GM23338 (cell line): ENCODE measurements at regions not wholly inside any gene's neighbourhood (a gene's known extent, or its start where the extent isn't known, plus 50 kb on each side); places are given as distances from the start of the nearest gene placed in this dataset.
A peak's percentile ranks its signal among the peaks of the same experiment; 100 is the strongest.

Source experiments
- ATAC-seq: fragments of 200-7000 bp; cut with Tn5 transposase; 3 replicates; pipeline ENCODE4 v1.9.1; 2020
- DNase-seq: peaks from one replicate; pipeline ENCODE4 v3.0.0-alpha.2; 2015; ENCODE audit warnings: low spot score
- H2AFZ ChIP-seq: fragments of 200-600 bp; sonication (generic); 2 replicates; pipeline ENCODE4 v1.8.0; 2016; ENCODE audit warnings: antibody characterized with exemption, mild to moderate bottlenecking, moderate library complexity
- H3F3A ChIP-seq: fragments of 200-600 bp; sonication (generic); replicated peaks from 2 replicates; pipeline ENCODE4 v1.8.0; 2017; ENCODE audit warnings: antibody characterized with exemption, mixed run types, low read depth
- H3K27ac ChIP-seq: fragments of 200-600 bp; sonication (generic); 2 replicates; pipeline ENCODE4 v1.6.1; 2016; ENCODE audit warnings: low read depth
- H3K27me3 ChIP-seq: fragments of 200-600 bp; sonication (generic); 2 replicates; pipeline ENCODE4 v1.8.0; 2016; ENCODE audit warnings: mild to moderate bottlenecking, mixed run types, moderate library complexity; ENCODE audit not compliant: insufficient read depth
- H3K36me3 ChIP-seq: fragments of 200-600 bp; sonication (generic); 2 replicates; pipeline ENCODE4 v1.8.0; 2016; ENCODE audit warnings: mild to moderate bottlenecking; ENCODE audit not compliant: insufficient read depth
- H3K4me1 ChIP-seq: fragments of 200-600 bp; sonication (generic); 2 replicates; pipeline ENCODE4 v1.8.0; 2016; ENCODE audit warnings: mild to moderate bottlenecking, moderate library complexity; ENCODE audit not compliant: insufficient read depth
- H3K4me2 ChIP-seq: fragments of 200-600 bp; sonication (generic); 2 replicates; pipeline ENCODE4 v1.7.1; 2017; ENCODE audit warnings: mixed run types
- H3K4me3 ChIP-seq: fragments of 200-600 bp; sonication (generic); 2 replicates; pipeline ENCODE4 v1.6.1; 2016; ENCODE audit warnings: mixed run types
- H3K79me2 ChIP-seq: fragments of 200-600 bp; sonication (generic); replicated peaks from 2 replicates; pipeline ENCODE4 v1.8.0; 2017; ENCODE audit warnings: mild to moderate bottlenecking; ENCODE audit not compliant: insufficient read depth
- H3K9me2 ChIP-seq: fragments of 200-600 bp; sonication (generic); 2 replicates; pipeline ENCODE4 v1.8.0; 2017; ENCODE audit not compliant: insufficient read depth
- H4K20me1 ChIP-seq: fragments of 200-600 bp; sonication (generic); replicated peaks from 2 replicates; pipeline ENCODE4 v1.8.0; 2017; ENCODE audit warnings: mild to moderate bottlenecking; ENCODE audit not compliant: insufficient read depth
- H3K27ac Mint-ChIP-seq: 2 replicates; pipeline ENCODE4 v1.8.0; 2020; ENCODE audit warnings: inconsistent platforms, mild to moderate bottlenecking, moderate library complexity, mixed read lengths
- H3K27me3 Mint-ChIP-seq: 3 replicates; pipeline ENCODE4 v1.8.0; 2022; ENCODE audit warnings: low read depth, mild to moderate bottlenecking, moderate library complexity, mixed read lengths, inconsistent platforms; ENCODE audit not compliant: insufficient read depth, poor library complexity
- H3K36me3 Mint-ChIP-seq: 3 replicates; pipeline ENCODE4 v1.8.0; 2021; ENCODE audit warnings: low read depth, mild to moderate bottlenecking, inconsistent platforms, moderate library complexity, mixed read lengths
- H3K4me1 Mint-ChIP-seq: 3 replicates; pipeline ENCODE4 v1.8.0; 2020; ENCODE audit warnings: mild to moderate bottlenecking, inconsistent platforms, mixed read lengths
- H3K4me3 Mint-ChIP-seq: 3 replicates; pipeline ENCODE4 v1.8.0; 2021; ENCODE audit warnings: moderate library complexity, mild to moderate bottlenecking, inconsistent platforms, mixed read lengths
- H3K9me3 Mint-ChIP-seq: 3 replicates; pipeline ENCODE4 v1.8.0; 2020; ENCODE audit warnings: moderate library complexity, mild to moderate bottlenecking, inconsistent platforms, mixed read lengths
- CREB1 ChIP-seq: fragments of 250-450 bp; sonication (Bioruptor Pico); IDR thresholded peaks from 2 replicates; pipeline ENCODE4 v1.5.0; 2020; ENCODE audit warnings: low read depth, mild to moderate bottlenecking, moderate library complexity
- CTCF ChIP-seq, 2 experiments: fragments of 200-600 bp in 1 of 2; sonication (generic) in 1 of 2; conservative IDR thresholded peaks; 2 replicates each; pipeline versions ENCODE4 v1.5.1 to v1.6.1; 2016 to 2017; ENCODE audit warnings: antibody characterized with exemption in 2 of 2, low read depth in 2 of 2, mild to moderate bottlenecking in 2 of 2, moderate library complexity in 1 of 2
- ETS1 ChIP-seq: IDR thresholded peaks from 2 replicates; pipeline ENCODE4 v1.6.1; 2016; ENCODE audit warnings: antibody characterized with exemption
- EZH2 ChIP-seq: fragments of 200-600 bp; sonication (generic); IDR thresholded peaks from one replicate; pipeline ENCODE4 v1.8.0; 2017; ENCODE audit warnings: antibody characterized with exemption, mild to moderate bottlenecking, low read depth; ENCODE audit not compliant: unreplicated experiment
- EZH2phosphoT487 ChIP-seq: fragments of 200-600 bp; sonication (generic); IDR thresholded peaks from one replicate; pipeline ENCODE4 v1.8.1; 2018; ENCODE audit warnings: antibody characterized with exemption; ENCODE audit not compliant: unreplicated experiment
- JUNB ChIP-seq: IDR thresholded peaks from one replicate; pipeline ENCODE4 v1.6.1; 2016; ENCODE audit warnings: antibody characterized with exemption; ENCODE audit not compliant: unreplicated experiment
- NANOG ChIP-seq: IDR thresholded peaks from 2 replicates; pipeline ENCODE4 v1.6.1; 2016; ENCODE audit warnings: antibody characterized with exemption, borderline replicate concordance
- POLR2AphosphoS5 ChIP-seq: IDR thresholded peaks from 2 replicates; pipeline ENCODE4 v1.6.1; 2016; ENCODE audit warnings: antibody characterized with exemption, low read depth
- STAT1 ChIP-seq: IDR thresholded peaks from one replicate; pipeline ENCODE4 v1.6.1; 2016; ENCODE audit warnings: antibody characterized with exemption; ENCODE audit not compliant: unreplicated experiment
- ZNF114 ChIP-seq: fragments of 250-450 bp; sonication (Bioruptor Pico); IDR thresholded peaks from 2 replicates; pipeline ENCODE4 v1.5.0; 2020; ENCODE audit warnings: mild to moderate bottlenecking, moderate library complexity
- ZNF462 ChIP-seq: fragments of 250-450 bp; sonication (Bioruptor Pico); IDR thresholded peaks from 2 replicates; pipeline ENCODE4 v1.5.0; 2020; ENCODE audit warnings: mild to moderate bottlenecking, moderate library complexity

DNA sequence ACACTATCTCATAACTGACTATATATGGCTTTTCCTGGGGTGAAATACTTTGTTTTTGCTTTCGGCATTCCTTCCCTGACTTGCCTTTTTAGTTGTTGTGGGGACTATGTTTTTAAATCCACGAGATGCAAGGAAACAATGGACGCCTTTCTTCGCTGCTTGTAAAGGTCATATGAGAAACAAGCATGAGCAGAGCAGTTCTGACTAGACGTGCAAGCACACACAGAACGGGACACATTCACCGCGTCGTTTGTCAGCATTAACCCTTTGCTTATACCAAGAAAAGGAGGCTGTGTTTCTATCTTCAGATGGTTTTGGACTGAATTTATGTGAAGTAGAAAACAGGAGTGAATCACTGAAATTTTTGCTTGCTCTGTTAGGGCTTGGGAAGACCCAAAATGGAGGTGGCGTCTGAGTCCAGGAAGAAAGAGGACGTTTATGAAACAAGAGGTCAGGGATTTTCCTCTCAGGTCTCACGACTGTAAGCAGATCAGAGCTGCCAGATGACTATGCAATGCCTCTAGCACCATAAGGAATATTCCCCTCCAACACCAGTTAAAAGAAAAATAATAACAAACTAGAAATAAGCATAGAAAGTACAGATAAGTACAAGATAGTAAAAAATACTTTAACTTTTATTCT, 358.9 kb downstream of the DLEU7 start:
- TF ChIP-seq CREB1 (CRISPR knock-in tag), result no peak
- Histone ChIP-seq H3K79me2 (no peaks in the 10 kb centered on the region), H3K4me2 (no peak overlapping the region), H4K20me1 (no peaks in the 10 kb centered on the region), H3K36me3 (no peaks in the 10 kb centered on the region), H3K27me3 (no peaks in the 10 kb centered on the region), H3F3A (no peaks in the 10 kb centered on the region), H3K4me3 (no peak overlapping the region), H2AFZ (no peak overlapping the region), H3K27ac (no peak overlapping the region), H3K4me1 (peaks cover 7% of the 10 kb centered on the region; the same call in 1 of the 2 replicates), H3K9me2 (no peaks in the 10 kb centered on the region)
- Mint-ChIP-seq H3K36me3 (no peaks in the 10 kb centered on the region), H3K9me3 (no peaks in the 10 kb centered on the region), H3K27ac (peak overlapping the region; percentile 17), H3K4me3 (no peak overlapping the region), H3K27me3 (peaks cover 2% of the 10 kb centered on the region), H3K4me1 (peaks cover 8% of the 10 kb centered on the region; the same call in 2 of the 3 replicates)
- ATAC-seq, result no peak
- DNase-seq, result no peak

DNA sequence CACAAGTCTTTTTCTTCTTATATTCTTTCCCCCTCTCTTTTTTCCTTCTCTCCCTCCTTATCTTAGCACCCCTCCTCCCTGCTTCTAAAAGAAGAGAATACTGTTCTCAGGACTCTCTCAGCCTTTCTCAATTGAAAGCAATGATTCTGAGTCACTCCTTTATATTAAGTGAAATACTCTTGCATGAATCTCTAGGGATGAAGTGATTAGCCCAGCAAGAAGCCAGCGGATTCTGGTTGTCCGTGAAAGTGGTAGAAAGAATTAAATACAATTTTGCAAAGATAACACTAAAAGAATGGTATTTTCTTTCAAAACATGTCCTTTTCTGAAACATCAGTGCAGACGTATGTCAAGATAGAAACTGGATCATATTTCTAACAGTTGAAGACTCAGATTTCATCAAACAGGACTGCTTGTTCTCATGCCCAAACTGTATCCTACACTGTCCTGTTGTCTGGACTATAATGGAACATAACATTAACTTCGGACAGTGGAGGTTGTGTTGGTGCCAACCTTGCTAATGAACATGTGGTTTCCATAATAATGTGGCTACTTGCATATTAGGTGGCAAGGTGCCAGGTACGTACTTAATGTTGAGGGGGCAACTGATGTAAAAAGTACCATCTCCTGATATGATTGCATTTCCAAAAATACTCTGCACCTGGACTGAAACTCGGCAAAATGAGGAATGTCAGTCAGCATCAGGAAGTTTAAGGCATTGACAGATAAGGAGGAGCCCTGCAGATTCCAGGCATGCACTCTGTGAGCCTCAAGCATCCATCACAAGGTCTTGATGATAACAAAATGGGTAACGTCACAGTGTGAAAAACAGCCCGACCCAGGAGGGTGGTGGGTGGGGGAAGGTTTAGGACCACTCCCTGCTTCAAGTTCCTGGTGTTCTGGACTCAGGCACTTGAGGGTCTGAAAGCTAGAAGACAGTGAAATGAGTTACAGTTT, 357.2 kb downstream of the DLEU7 start:
- Histone ChIP-seq H3K9me2 (no peaks in the 10 kb centered on the region), H3K79me2 (no peaks in the 10 kb centered on the region), H3K27ac (no peak overlapping the region), H3F3A (no peaks in the 10 kb centered on the region), H4K20me1 (no peaks in the 10 kb centered on the region), H3K4me1 (peaks cover 7% of the 10 kb centered on the region; the same call in 1 of the 2 replicates), H3K36me3 (no peaks in the 10 kb centered on the region), H2AFZ (no peak overlapping the region), H3K4me2 (no peak overlapping the region), H3K4me3 (no peak overlapping the region), H3K27me3 (no peaks in the 10 kb centered on the region)
- Mint-ChIP-seq H3K27me3 (peaks cover 2% of the 10 kb centered on the region), H3K27ac (no peak overlapping the region), H3K9me3 (no peaks in the 10 kb centered on the region), H3K4me3 (no peak overlapping the region), H3K36me3 (no peaks in the 10 kb centered on the region), H3K4me1 (peaks cover 8% of the 10 kb centered on the region; the same call in 2 of the 3 replicates)
- ATAC-seq (no peak), DNase-seq (no peak)
- TF ChIP-seq EZH2phosphoT487, result no peak
- TF ChIP-seq ZNF114 (CRISPR knock-in tag), result no peak
- no peak for TF ChIP-seq ETS1
- no peak for TF ChIP-seq EZH2
- no peak for TF ChIP-seq JUNB
- TF ChIP-seq POLR2AphosphoS5, result no peak
- no peak for TF ChIP-seq NANOG
- no peak for TF ChIP-seq CREB1 (CRISPR knock-in tag)
- no peak for TF ChIP-seq STAT1
- no peak for TF ChIP-seq CTCF (conservative IDR thresholded peaks at IDR 0.05; ENCODE audit: low read depth in 2 of 2)
- TF ChIP-seq ZNF462, result no peak
